HG03135 (cell line): ENCODE measurements at regions not wholly inside any gene's neighbourhood (a gene's known extent, or its start where the extent isn't known, plus 50 kb on each side); places are given as distances from the start of the nearest gene placed in this dataset.

Experiments
- ATAC-seq: cut with Tn5 transposase; IDR thresholded peaks from one replicate; pipeline ENCODE4 v1.9.1; 2021; ENCODE audit warnings: mild to moderate bottlenecking, moderate library complexity; ENCODE audit not compliant: unreplicated experiment

- ATAC-seq = no peak
Observed at GRCh38 chr4:152099981-152100378, 339.2 kb upstream of the GATB start.

GRCh38 chr4:152099555-152099954 lies 338.7 kb upstream of the GATB start:
- ATAC-seq = no peak

DNA sequence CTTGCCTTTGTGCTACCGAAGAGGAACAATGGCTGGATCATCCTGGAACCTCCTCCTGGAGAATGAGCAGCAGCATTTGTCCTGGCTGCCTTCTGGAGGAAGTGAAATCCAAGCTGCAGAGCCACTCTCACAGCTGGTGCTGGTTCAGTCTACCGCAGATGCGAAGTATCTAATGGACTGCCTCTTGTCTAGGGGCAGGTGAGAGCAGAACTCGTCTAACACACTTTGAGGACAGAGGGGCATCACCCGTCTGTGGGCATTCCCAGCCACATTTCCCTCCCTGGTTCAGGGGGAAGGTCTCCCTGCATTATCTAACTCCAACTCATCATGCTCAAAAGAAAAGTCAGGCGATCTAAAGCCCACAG lies 338.2 kb upstream of the GATB start:
- ATAC-seq = no peak

DNA sequence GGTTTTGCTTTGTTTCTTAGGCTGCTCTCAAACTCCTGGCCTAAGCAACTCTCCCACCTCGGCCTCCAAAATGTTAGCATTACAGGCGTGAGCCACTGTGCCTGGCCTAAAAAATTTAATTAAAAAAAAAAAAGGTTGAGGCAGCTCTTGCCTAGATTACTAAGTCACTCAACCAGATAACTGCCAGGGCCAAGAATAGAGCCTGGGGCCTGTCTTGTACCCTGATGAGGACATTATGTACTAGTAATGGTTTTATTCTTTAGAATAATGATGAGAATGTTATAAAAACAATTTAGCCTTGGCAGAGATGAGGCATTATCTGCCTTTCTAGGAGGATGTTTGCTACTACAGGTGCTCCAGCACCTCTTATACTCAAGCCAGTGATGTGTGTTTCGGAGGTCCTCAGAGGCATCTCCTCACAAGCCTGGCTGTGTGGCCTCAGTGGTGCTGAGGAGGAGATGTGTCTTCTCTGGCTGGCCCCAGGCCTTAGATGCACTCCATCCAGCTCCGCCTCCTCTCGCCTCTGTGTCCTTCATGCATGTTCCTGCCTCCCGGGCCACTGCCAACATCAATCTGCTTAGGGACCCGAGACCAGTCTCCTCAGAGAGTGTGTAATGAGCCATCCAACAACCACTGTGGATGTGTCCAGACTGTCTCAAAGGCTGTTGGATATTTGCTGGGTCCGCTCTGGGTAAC lies 337.7 kb upstream of the GATB start:
- no peak for ATAC-seq

GRCh38 chr4:152097371-152097770 lies 336.6 kb upstream of the GATB start:
- ATAC-seq = no peak

DNA sequence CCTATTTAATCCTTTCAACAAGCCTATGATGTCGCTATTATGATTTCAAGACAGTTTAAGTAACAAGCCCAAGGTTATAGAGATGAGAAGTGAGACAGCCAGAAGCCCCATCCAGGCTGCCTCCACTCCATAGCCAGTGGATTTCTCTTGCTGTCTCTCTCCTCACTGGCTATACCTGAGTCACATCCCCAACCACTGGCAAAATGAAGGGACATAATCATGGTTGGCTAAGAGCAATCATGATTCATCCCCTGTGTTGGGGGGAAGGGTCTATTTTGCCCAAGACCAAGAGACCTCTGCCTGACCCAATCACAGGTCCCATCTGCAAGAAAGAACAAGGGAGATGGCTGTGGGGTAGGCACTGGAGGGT lies 334.9 kb upstream of the GATB start:
- no peak for ATAC-seq

GRCh38 chr4:152094970-152095700 lies 334.3 kb upstream of the GATB start:
- no peak for ATAC-seq

- ATAC-seq = no peak
Observed at GRCh38 chr4:152091405-152091804, 330.6 kb upstream of the GATB start.

DNA sequence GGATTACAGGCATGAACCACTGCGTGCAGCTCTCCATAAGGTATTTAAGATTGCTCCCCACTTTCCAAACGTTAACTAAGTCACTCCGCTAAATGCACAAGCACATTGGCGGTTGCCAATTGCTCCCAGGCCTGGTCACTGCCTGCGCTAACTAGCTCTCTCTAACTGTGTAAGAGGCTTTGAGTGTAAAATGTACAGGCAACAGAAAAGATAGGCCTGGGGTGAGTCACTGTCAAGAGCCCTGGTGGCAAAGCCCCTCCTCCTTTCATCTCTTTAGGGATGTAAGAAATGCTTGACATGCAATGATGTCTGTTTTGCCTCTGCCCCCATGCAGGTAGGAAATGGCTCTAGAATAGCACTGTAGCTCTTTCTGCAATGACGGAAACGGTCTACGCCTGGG lies 329.7 kb upstream of the GATB start:
- ATAC-seq = no peak

DNA sequence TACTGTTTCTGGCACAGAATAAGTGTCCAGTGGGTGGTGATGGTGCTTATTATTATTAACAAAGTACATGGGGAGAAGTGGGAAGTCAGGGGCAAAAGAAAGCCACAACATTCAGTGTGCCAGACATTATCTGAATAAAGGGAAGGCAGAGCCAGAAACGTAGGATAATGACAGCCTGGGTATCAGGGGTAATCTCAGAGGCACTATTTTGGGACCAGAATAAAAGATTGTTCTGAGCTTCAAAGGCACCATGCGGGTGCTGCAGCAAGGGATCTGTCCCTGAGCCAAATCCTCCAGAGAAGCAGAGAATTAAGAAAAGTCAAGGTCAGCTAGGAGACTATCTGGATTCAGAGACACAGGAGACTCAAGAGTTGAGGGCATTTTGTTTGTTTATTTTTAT lies 328.8 kb upstream of the GATB start:
- ATAC-seq = no peak

GRCh38 chr4:152087335-152087734 lies 326.5 kb upstream of the GATB start:
- ATAC-seq = no peak

DNA sequence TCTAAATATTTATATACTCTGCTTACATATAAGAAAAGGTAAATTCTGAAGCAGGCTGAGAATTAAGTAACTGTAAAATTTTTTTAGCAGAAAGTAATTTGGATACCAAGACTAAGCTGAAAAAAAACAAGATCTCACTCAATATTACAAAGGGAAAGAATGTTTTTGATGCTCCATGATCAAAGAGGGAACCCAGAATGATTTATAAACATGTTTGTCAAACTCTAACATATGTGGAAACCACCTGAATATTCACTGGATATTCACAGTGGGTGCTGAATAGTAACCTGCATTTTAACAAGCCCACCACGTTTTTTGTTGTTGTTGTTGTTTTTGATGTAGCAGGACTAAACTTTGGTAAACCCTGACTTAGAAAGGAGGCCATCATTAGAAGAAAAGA lies 324.9 kb upstream of the GATB start:
- ATAC-seq = no peak

DNA sequence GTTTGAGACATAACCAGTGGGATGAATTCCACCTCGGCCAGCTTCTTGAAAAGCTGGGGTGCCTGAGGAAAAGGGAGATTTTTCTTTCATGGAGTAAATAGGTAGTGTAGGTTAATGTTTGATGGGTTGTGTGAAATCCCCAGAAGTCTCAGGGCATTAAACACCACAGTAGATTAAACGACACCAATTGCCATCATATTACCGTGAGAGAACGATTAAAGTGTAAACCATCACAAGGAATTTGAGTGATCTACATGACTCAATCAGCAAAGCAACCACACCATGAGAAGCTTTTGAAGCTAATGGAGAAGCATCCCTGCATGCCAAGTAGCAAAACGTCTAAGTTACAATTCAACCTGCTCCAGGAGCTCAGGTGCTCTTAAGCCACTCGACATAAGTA lies 322.5 kb upstream of the GATB start:
- ATAC-seq = no peak

DNA sequence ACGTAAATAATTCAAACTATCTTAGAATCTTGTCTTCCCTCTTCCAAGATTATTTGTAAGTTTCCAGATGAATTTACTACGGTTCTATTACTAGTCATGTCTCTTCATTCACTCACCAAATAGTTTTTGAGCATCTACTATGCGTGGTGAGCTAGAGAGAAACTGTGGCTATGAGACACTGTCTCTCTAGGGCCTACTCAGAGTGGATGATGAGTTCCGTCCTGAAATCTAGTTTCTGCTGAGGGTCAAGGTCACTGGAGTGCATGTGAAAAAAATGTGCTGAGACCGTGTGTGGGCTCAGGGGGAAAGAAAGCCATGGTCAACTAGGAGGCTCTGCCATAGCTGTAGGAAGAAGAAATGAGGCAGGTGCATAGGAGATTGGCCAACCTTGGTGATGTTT lies 320.2 kb upstream of the GATB start:
- no peak for ATAC-seq

- ATAC-seq = no peak
Observed at GRCh38 chr4:152079543-152080293, 318.9 kb upstream of the GATB start.

DNA sequence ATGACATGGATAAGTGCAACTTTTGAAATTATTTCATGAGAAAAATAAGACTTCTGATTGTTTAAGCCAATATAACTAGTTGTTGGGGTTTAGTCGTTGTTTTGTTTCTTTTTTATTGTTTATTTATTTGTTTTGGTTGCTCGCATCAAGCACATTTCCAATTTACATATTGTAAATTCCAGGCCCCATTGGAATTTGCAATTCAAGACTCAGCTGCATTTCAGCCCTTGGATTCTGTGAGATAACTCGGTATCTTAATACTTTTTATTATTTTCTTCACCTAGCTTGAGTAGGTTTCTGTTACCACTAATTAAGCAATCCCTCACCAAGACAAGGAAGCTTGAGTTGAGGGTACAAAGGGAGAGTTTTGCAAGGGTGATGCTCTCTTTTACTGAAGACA lies 318.3 kb upstream of the GATB start:
- no peak for ATAC-seq

DNA sequence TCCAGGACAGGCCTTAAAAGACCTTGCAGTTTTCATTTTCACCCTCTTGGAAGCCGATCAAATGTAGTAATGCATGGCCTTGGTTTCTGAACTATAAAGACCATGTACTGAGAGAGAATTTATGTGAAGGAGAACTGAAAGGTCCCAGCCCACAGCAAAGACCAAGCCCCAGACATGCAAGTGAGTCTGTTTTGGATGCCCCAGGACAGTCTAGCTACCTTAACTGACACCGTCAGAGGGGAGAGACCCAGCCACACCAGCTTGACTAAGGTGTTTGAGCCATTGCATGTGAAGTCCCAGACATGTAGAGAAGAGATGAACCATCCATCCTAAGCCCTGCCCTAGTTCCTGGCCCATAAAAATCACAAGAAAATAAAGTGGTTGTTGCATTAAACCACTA lies 316.8 kb upstream of the GATB start:
- no peak for ATAC-seq

- no peak for ATAC-seq
Observed at GRCh38 chr4:152075253-152075928, 314.6 kb upstream of the GATB start.

GRCh38 chr4:152074573-152074972 lies 313.8 kb upstream of the GATB start:
- ATAC-seq = no peak

DNA sequence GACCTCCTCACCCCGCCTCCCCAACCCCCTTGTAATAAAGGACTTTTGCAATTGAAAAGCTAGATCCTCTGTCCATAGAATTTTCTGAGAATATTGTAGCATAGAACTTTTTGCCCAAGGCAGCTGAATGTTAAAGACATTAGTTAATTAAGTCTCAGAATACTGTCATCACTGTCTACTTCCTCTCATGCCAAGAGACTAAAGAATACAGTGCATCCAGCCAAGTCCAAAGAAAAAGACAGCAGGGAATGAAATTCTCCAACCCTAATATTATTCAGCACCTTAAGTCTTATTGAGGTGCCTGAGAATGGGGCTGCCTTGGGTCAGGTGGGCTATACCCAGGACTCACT lies 313.3 kb upstream of the GATB start:
- no peak for ATAC-seq

GRCh38 chr4:152073351-152074087 lies 312.7 kb upstream of the GATB start:
- ATAC-seq = no peak
